HFF-Myc (cell line): ENCODE measurements at regions not wholly inside any gene's neighbourhood (a gene's known extent, or its start where the extent isn't known, plus 50 kb on each side); places are given as distances from the start of the nearest gene placed in this dataset.

Source experiments
- DNase-seq: peaks from one replicate; pipeline ENCODE4 v3.0.0-alpha.2; 2011; ENCODE audit warnings: low read depth; ENCODE audit errors: extremely low read depth
- H3K4me3 ChIP-seq: replicated peaks from 2 replicates; pipeline ENCODE4 v1.5.1; 2011; ENCODE audit warnings: low read depth, mild to moderate bottlenecking, control low read depth, low read length
- CTCF ChIP-seq: IDR thresholded peaks from 2 replicates; pipeline ENCODE4 v1.5.1; 2012; ENCODE audit warnings: mild to moderate bottlenecking, low read depth, low read length, control low read depth; ENCODE audit errors: missing control alignments

- no peak for TF ChIP-seq CTCF
- DNase-seq, result no peak
- no peak overlapping the region for H3K4me3 ChIP-seq
These were observed 495.7 kb downstream of the SHISA9 start for GRCh38 chr16:13397126-13397525.

GRCh38 chr16:13401641-13402040 lies 500.2 kb downstream of the SHISA9 start:
- no peak for TF ChIP-seq CTCF
- no peak for DNase-seq
- H3K4me3 ChIP-seq, result no peak overlapping the region

- DNase-seq, result no peak
- H3K4me3 ChIP-seq, result no peak overlapping the region
- no peak for TF ChIP-seq CTCF
These were observed 501.2 kb downstream of the SHISA9 start for GRCh38 chr16:13402601-13403000.

GRCh38 chr16:13403326-13403725 lies 501.9 kb downstream of the SHISA9 start:
- DNase-seq, result no peak
- no peak for TF ChIP-seq CTCF
- H3K4me3 ChIP-seq, result no peak overlapping the region

- TF ChIP-seq CTCF, result no peak
These were observed 505.8 kb upstream of the ERCC4 start for GRCh38 chr16:13414154-13414553.

GRCh38 chr16:13419589-13419988 lies 500.4 kb upstream of the ERCC4 start:
- H3K4me3 ChIP-seq, result no peak overlapping the region
- no peak for TF ChIP-seq CTCF
- DNase-seq, result no peak

More at GRCh38 chr16:13414154-13414553, 505.8 kb upstream of the ERCC4 start:
- no peak overlapping the region for H3K4me3 ChIP-seq
- DNase-seq, result no peak

GRCh38 chr16:13421726-13422125 lies 498.2 kb upstream of the ERCC4 start:
- TF ChIP-seq CTCF, result no peak

More at GRCh38 chr16:13421726-13422125, 498.2 kb upstream of the ERCC4 start:
- no peak for DNase-seq
- H3K4me3 ChIP-seq, result no peak overlapping the region
